KMS-11 (cell line): ENCODE measurements at regions not wholly inside any gene's neighbourhood (a gene's known extent, or its start where the extent isn't known, plus 50 kb on each side); places are given as distances from the start of the nearest gene placed in this dataset.

Experiments used
- H2AFZ ChIP-seq: fragments of 200-600 bp; sonication (generic); 2 replicates; pipeline ENCODE4 v1.6.1; 2016; ENCODE audit warnings: antibody characterized with exemption, mixed run types, low read depth
- H3K27ac ChIP-seq: fragments of 200-600 bp; sonication (generic); 2 replicates; pipeline ENCODE4 v1.6.1; 2016; ENCODE audit warnings: mild to moderate bottlenecking, mixed run types
- H3K27me3 ChIP-seq: fragments of 200-600 bp; sonication (generic); 2 replicates; pipeline ENCODE4 v1.6.1; 2017; ENCODE audit warnings: mild to moderate bottlenecking, low read depth, mixed run types, moderate library complexity; ENCODE audit not compliant: insufficient read depth
- H3K36me3 ChIP-seq: fragments of 200-600 bp; sonication (generic); 2 replicates; pipeline ENCODE4 v1.6.1; 2017; ENCODE audit warnings: mild to moderate bottlenecking, mixed run types; ENCODE audit not compliant: insufficient read depth
- H3K4me1 ChIP-seq: fragments of 200-600 bp; sonication (generic); 2 replicates; pipeline ENCODE4 v1.6.1; 2016; ENCODE audit warnings: mild to moderate bottlenecking, low read depth, mixed run types; ENCODE audit not compliant: poor library complexity, severe bottlenecking
- H3K4me2 ChIP-seq: fragments of 200-600 bp; sonication (generic); 2 replicates; pipeline ENCODE4 v1.7.0; 2016; ENCODE audit warnings: mild to moderate bottlenecking, mixed run types
- H3K4me3 ChIP-seq: fragments of 200-600 bp; sonication (generic); IDR thresholded peaks from 2 replicates; pipeline ENCODE4 v1.6.1; 2017; ENCODE audit warnings: low read depth, low read length, mixed read lengths; ENCODE audit not compliant: insufficient read depth
- H3K79me2 ChIP-seq: fragments of 200-600 bp; sonication (generic); 2 replicates; pipeline ENCODE4 v1.6.1; 2016; ENCODE audit warnings: low read depth, mixed run types; ENCODE audit not compliant: insufficient read depth
- H3K9ac ChIP-seq: fragments of 200-600 bp; sonication (generic); 2 replicates; pipeline ENCODE4 v1.6.1; 2016; ENCODE audit warnings: mild to moderate bottlenecking, mixed run types
- H4K20me1 ChIP-seq: fragments of 200-600 bp; sonication (generic); 2 replicates; pipeline ENCODE4 v1.6.1; 2016; ENCODE audit warnings: mild to moderate bottlenecking, mixed run types; ENCODE audit not compliant: insufficient read depth
- CTCF ChIP-seq: fragments of 200-600 bp; sonication (generic); conservative IDR thresholded peaks from 2 replicates; pipeline ENCODE4 v1.6.1; 2017; ENCODE audit warnings: low read depth, mild to moderate bottlenecking, antibody characterized with exemption, low read length, moderate library complexity, mixed read lengths

GRCh38 chr15:31847961-31848360, 182.4 kb upstream of the CHRNA7 start:
- Histone ChIP-seq H3K27me3 (no peaks in the 10 kb centered on the region), H3K36me3 (no peaks in the 10 kb centered on the region), H3K27ac (no peak overlapping the region), H2AFZ (no peak overlapping the region), H3K9ac (no peak overlapping the region), H3K4me2 (no peak overlapping the region), H3K79me2 (no peaks in the 10 kb centered on the region), H4K20me1 (no peaks in the 10 kb centered on the region), H3K4me1 (no peaks in the 10 kb centered on the region), H3K4me3 (no peak overlapping the region)
- TF ChIP-seq CTCF: no peak

GRCh38 chr15:31848621-31849020, 181.7 kb upstream of the CHRNA7 start:
- H3K27ac ChIP-seq: no peak overlapping the region
- no peaks in the 10 kb centered on the region for H3K79me2 ChIP-seq
- TF ChIP-seq CTCF: no peak
- H3K36me3 ChIP-seq: no peaks in the 10 kb centered on the region
- no peak overlapping the region for H3K4me2 ChIP-seq
- no peak overlapping the region for H3K4me3 ChIP-seq
- no peaks in the 10 kb centered on the region for H3K27me3 ChIP-seq
- H2AFZ ChIP-seq: no peak overlapping the region
- no peak overlapping the region for H3K9ac ChIP-seq
- H3K4me1 ChIP-seq: no peaks in the 10 kb centered on the region
- H4K20me1 ChIP-seq: no peaks in the 10 kb centered on the region

- no peaks in the 10 kb centered on the region for H3K79me2 ChIP-seq
- H3K27me3 ChIP-seq: no peaks in the 10 kb centered on the region
- no peak overlapping the region for H3K27ac ChIP-seq
Measured at GRCh38 chr15:31852933-31853799, 177.1 kb upstream of the CHRNA7 start.

GRCh38 chr15:31856581-31856980, 173.7 kb upstream of the CHRNA7 start:
- H3K4me1 ChIP-seq: no peaks in the 10 kb centered on the region
- no peaks in the 10 kb centered on the region for H4K20me1 ChIP-seq
- H3K36me3 ChIP-seq: no peaks in the 10 kb centered on the region
- no peak for TF ChIP-seq CTCF
- H3K79me2 ChIP-seq: no peaks in the 10 kb centered on the region
- H3K27me3 ChIP-seq: no peaks in the 10 kb centered on the region
- H3K4me2 ChIP-seq: no peak overlapping the region
- no peak overlapping the region for H3K4me3 ChIP-seq
- no peak overlapping the region for H3K9ac ChIP-seq
- H3K27ac ChIP-seq: no peak overlapping the region
- H2AFZ ChIP-seq: no peak overlapping the region

More at GRCh38 chr15:31852933-31853799, 177.1 kb upstream of the CHRNA7 start:
- TF ChIP-seq CTCF: no peak
- H2AFZ ChIP-seq: no peak overlapping the region
- no peaks in the 10 kb centered on the region for H3K4me1 ChIP-seq
- no peaks in the 10 kb centered on the region for H3K36me3 ChIP-seq
- H3K9ac ChIP-seq: no peak overlapping the region
- H4K20me1 ChIP-seq: no peaks in the 10 kb centered on the region
- no peak overlapping the region for H3K4me2 ChIP-seq
- H3K4me3 ChIP-seq: no peak overlapping the region
